SK-N-SH (cell line): ENCODE measurements at regions not wholly inside any gene's neighbourhood (a gene's known extent, or its start where the extent isn't known, plus 50 kb on each side); places are given as distances from the start of the nearest gene placed in this dataset.

ENCODE experiments used
- CHD2 ChIP-seq: fragments of 150-350 bp; IDR thresholded peaks from 2 replicates; pipeline ENCODE4 v1.6.1; 2018; ENCODE audit warnings: low read length; ENCODE audit not compliant: partially characterized antibody
- EP300 ChIP-seq, 2 experiments: IDR thresholded peaks; 2 replicates each; pipeline versions ENCODE4 v1.4.0 to v1.6.1; 2012; ENCODE audit warnings: borderline replicate concordance in 1 of 2, low read depth in 1 of 2, low read length in 1 of 2
- EZH2phosphoT487 ChIP-seq: fragments of 200-600 bp; sonication (generic); IDR thresholded peaks from 2 replicates; pipeline ENCODE4 v1.6.1; 2017; ENCODE audit warnings: low read depth, mixed run types, mild to moderate bottlenecking, antibody characterized with exemption, moderate library complexity, borderline replicate concordance
- FOSL2 ChIP-seq: IDR thresholded peaks from 2 replicates; pipeline ENCODE4 v1.4.0; 2012; ENCODE audit warnings: low read depth, mild to moderate bottlenecking, moderate library complexity, borderline replicate concordance
- IRF3 ChIP-seq: fragments of 150-350 bp; IDR thresholded peaks from 2 replicates; pipeline ENCODE4 v1.6.1; 2016; ENCODE audit warnings: mild to moderate bottlenecking, low read depth, low read length
- JUND ChIP-seq: IDR thresholded peaks from 2 replicates; pipeline ENCODE4 v1.4.0; 2012
- MAX ChIP-seq: IDR thresholded peaks from 2 replicates; pipeline ENCODE4 v1.4.0; 2012; ENCODE audit warnings: low read depth
- MXI1 ChIP-seq: IDR thresholded peaks from 2 replicates; pipeline ENCODE4 v1.6.1; 2012; ENCODE audit warnings: mild to moderate bottlenecking, low read depth, low read length, improper control_type of control experiment
- NFIC ChIP-seq: IDR thresholded peaks from 2 replicates; pipeline ENCODE4 v1.4.0; 2012; ENCODE audit warnings: borderline replicate concordance
- NRF1 ChIP-seq: IDR thresholded peaks from 2 replicates; pipeline ENCODE4 v1.6.1; 2012; ENCODE audit warnings: low read depth, mild to moderate bottlenecking, low read length
- PBX3 ChIP-seq: IDR thresholded peaks from 2 replicates; pipeline ENCODE4; 2012
- RAD21 ChIP-seq: IDR thresholded peaks from 2 replicates; pipeline ENCODE4 v1.6.1; 2012; ENCODE audit warnings: mild to moderate bottlenecking, low read length
- RCOR1 ChIP-seq: fragments of 150-350 bp; IDR thresholded peaks from 2 replicates; pipeline ENCODE4 v1.6.1; 2017; ENCODE audit warnings: antibody characterized with exemption, low read length
- RXRA ChIP-seq: IDR thresholded peaks from 2 replicates; pipeline ENCODE4 v1.4.0; 2012; ENCODE audit warnings: low read depth, mild to moderate bottlenecking, borderline replicate concordance
- SIN3A ChIP-seq: IDR thresholded peaks from 2 replicates; pipeline ENCODE4 v1.6.1; 2012; ENCODE audit warnings: low read depth, mild to moderate bottlenecking, low read length, moderate library complexity, borderline replicate concordance
- SMC3 ChIP-seq: IDR thresholded peaks from 2 replicates; pipeline ENCODE4 v1.6.1; 2012; ENCODE audit warnings: low read depth, low read length, improper control_type of control experiment
- TCF12 ChIP-seq: IDR thresholded peaks from 2 replicates; pipeline ENCODE4 v1.4.0; 2012
- USF1 ChIP-seq: IDR thresholded peaks from 2 replicates; pipeline ENCODE4 v1.4.0; 2012; ENCODE audit warnings: low read depth, borderline replicate concordance
- USF2 ChIP-seq: fragments of 150-350 bp; IDR thresholded peaks from 2 replicates; pipeline ENCODE4 v1.6.1; 2017; ENCODE audit warnings: antibody characterized with exemption, low read length, low read depth, borderline replicate concordance

- TF ChIP-seq RAD21 (no peak), USF1 (no peak), RXRA (no peak), SIN3A (no peak), RCOR1 (no peak), FOSL2 (peak; percentile 52; the same call in 1 of the 2 replicates), USF2 (no peak), NRF1 (no peak), SMC3 (no peak), JUND (peak; percentile 47), EP300 (IDR thresholded peaks at IDR 0.05; ENCODE audit: borderline replicate concordance in 1 of 2, low read depth in 1 of 2, low read length in 1 of 2) (peak in 1 of 2 experiments; percentile 68; a peak in 2 of 4 replicates), NFIC (peak; percentile 39; the same call in 1 of the 2 replicates), MXI1 (no peak), PBX3 (peak; percentile 32; the same call in 1 of the 2 replicates), CHD2 (no peak), MAX (no peak), EZH2phosphoT487 (no peak), TCF12 (peak; percentile 54), IRF3 (no peak)
Observed at GRCh38 chr4:111064342-111064993, 441.6 kb upstream of the PITX2 start (continued).
